GM12878 (cell line): ENCODE measurements at regions not wholly inside any gene's neighbourhood (a gene's known extent, or its start where the extent isn't known, plus 50 kb on each side); places are given as distances from the start of the nearest gene placed in this dataset.

Experiments
- ATAC-seq: fragments of 200-7000 bp; cut with Tn5 transposase; 3 replicates; pipeline ENCODE4 v1.9.1; 2020; ENCODE audit warnings: mild to moderate bottlenecking, moderate library complexity
- BruUV-seq: library from RNA; stranded (reverse); fragments of 400-500 nt; replicated peaks from 2 replicates; lab custom pipeline; 2021; lab: Mats Ljungman, UMichigan
- CTCF ChIA-PET: fragments of 300-600 bp; sonication (Branson Sonifier 250); formaldehyde crosslinking; extraction: SDS; loops from one replicate; lab custom pipeline; 2021; ENCODE audit warnings: inconsistent platforms; lab: Yijun Ruan, JAX
- POLR2A ChIA-PET: fragments of 350-600 bp; formaldehyde crosslinking; extraction: SDS; loops from one replicate; lab custom pipeline; 2021; ENCODE audit warnings: inconsistent platforms; lab: Charles Lee
- RAD21 ChIA-PET: fragments of 300-600 bp; sonication (Branson Sonifier 250); formaldehyde crosslinking; loops from one replicate; lab custom pipeline; 2023; ENCODE audit warnings: antibody characterized with exemption; ENCODE audit not compliant: unreplicated experiment; lab: Charles Lee
- SMC1A ChIA-PET: fragments of 300-600 bp; sonication (Branson Sonifier 250); formaldehyde crosslinking; loops from one replicate; lab custom pipeline; 2023; ENCODE audit not compliant: unreplicated experiment, uncharacterized antibody; lab: Charles Lee
- DNase-seq: peaks from one replicate; pipeline ENCODE4 v3.0.0-alpha.2; 2011; ENCODE audit warnings: low read depth, low spot score
- FAIRE-seq: peaks from 3 replicates; lab custom pipeline; 2011; peaks lifted over from hg19 to GRCh38; lab: Jason Lieb, UNC
- H2AFZ ChIP-seq: 2 replicates; pipeline ENCODE4 v1.6.0; 2011; ENCODE audit warnings: low read depth, low read length, control low read depth; ENCODE audit not compliant: control insufficient read depth
- H3K27ac ChIP-seq: 2 replicates; pipeline ENCODE4 v1.5.1; 2011; ENCODE audit warnings: control low read depth; ENCODE audit not compliant: control insufficient read depth, insufficient read depth
- H3K27me3 ChIP-seq, 2 experiments: replicated peaks in 1 of 2; 2 replicates each; pipeline versions ENCODE4 v1.6.0 to v1.6.1; 2011; ENCODE audit warnings: low read length in 1 of 2; ENCODE audit not compliant: control insufficient read depth in 2 of 2, insufficient read depth in 2 of 2
- H3K36me3 ChIP-seq, 2 experiments: 2 replicates each; pipeline ENCODE4 v1.5.1; 2011; ENCODE audit warnings: low read length in 1 of 2; ENCODE audit not compliant: control insufficient read depth in 2 of 2, insufficient read depth in 2 of 2
- H3K4me1 ChIP-seq: 2 replicates; pipeline ENCODE4 v1.6.1; 2011; ENCODE audit warnings: mild to moderate bottlenecking, low read length, moderate library complexity, mixed read lengths; ENCODE audit not compliant: control insufficient read depth, insufficient read depth
- H3K4me2 ChIP-seq: 2 replicates; pipeline ENCODE4 v1.6.0; 2011; ENCODE audit warnings: control low read depth; ENCODE audit not compliant: control insufficient read depth, insufficient read depth
- H3K4me3 ChIP-seq: fragments of 200-600 bp; sonication (generic); 2 replicates; pipeline ENCODE4 v1.5.1; 2016
- H3K79me2 ChIP-seq: 2 replicates; pipeline ENCODE4 v1.6.0; 2011; ENCODE audit warnings: low read length; ENCODE audit not compliant: control insufficient read depth, insufficient read depth
- H3K9ac ChIP-seq: 2 replicates; pipeline ENCODE4 v1.8.0; 2011; ENCODE audit warnings: low read length, control low read depth, mixed read lengths; ENCODE audit not compliant: control insufficient read depth, insufficient read depth
- H3K9me3 ChIP-seq: replicated peaks from 3 replicates; pipeline ENCODE4 v1.5.1; 2011; ENCODE audit warnings: mild to moderate bottlenecking, low read length; ENCODE audit not compliant: control insufficient read depth, insufficient read depth
- H4K20me1 ChIP-seq: 2 replicates; pipeline ENCODE4 v1.6.0; 2011; ENCODE audit not compliant: control insufficient read depth, insufficient read depth
- ATF3 ChIP-seq: IDR thresholded peaks from 2 replicates; pipeline ENCODE4 v1.6.1; 2011; ENCODE audit warnings: low read depth, mild to moderate bottlenecking, low read length, moderate library complexity, borderline replicate concordance; ENCODE audit errors: extremely low read depth
- CBFB ChIP-seq: IDR thresholded peaks from 2 replicates; pipeline ENCODE4 v1.6.1; 2016; ENCODE audit warnings: antibody characterized with exemption, low read depth
- CHD4 ChIP-seq: fragments of 200-600 bp; sonication (generic); IDR thresholded peaks from 2 replicates; pipeline ENCODE4 v1.6.1; 2016; ENCODE audit warnings: mild to moderate bottlenecking
- CREM ChIP-seq: IDR thresholded peaks from 2 replicates; pipeline ENCODE4 v1.6.1; 2014; ENCODE audit warnings: antibody characterized with exemption, low read depth
- ELK1 ChIP-seq: IDR thresholded peaks from 2 replicates; pipeline ENCODE4 v1.6.1; 2012; ENCODE audit warnings: low read depth, low read length, improper control_type of control experiment
- KDM1A ChIP-seq: fragments of 200-600 bp; sonication (generic); IDR thresholded peaks from 2 replicates; pipeline ENCODE4 v1.6.1; 2016; ENCODE audit warnings: borderline replicate concordance
- NRF1 ChIP-seq: conservative IDR thresholded peaks from 2 replicates; pipeline ENCODE4 v1.6.1; 2011; ENCODE audit warnings: mild to moderate bottlenecking, low read depth, low read length, improper control_type of control experiment
- PAX8 ChIP-seq: fragments of 450-650 bp; IDR thresholded peaks from 2 replicates; pipeline ENCODE4 v1.6.1; 2017; ENCODE audit warnings: mild to moderate bottlenecking, moderate library complexity
- PBX3 ChIP-seq: IDR thresholded peaks from 2 replicates; pipeline ENCODE4 v1.6.1; 2011; ENCODE audit warnings: mild to moderate bottlenecking, low read depth, low read length, moderate library complexity; ENCODE audit not compliant: insufficient replicate concordance
- POLR2A ChIP-seq: IDR thresholded peaks from 2 replicates; pipeline ENCODE4 v1.6.1; 2011; ENCODE audit warnings: low read depth, mild to moderate bottlenecking, low read length
- RAD51 ChIP-seq: fragments of 450-650 bp; IDR thresholded peaks from 2 replicates; pipeline ENCODE4 v1.6.1; 2016; ENCODE audit warnings: moderate library complexity, mild to moderate bottlenecking, inconsistent platforms
- RB1 ChIP-seq: fragments of 450-650 bp; formaldehyde crosslinking; IDR thresholded peaks from 2 replicates; pipeline ENCODE4 v1.6.1; 2017; ENCODE audit warnings: mild to moderate bottlenecking, borderline replicate concordance
- RFX5 ChIP-seq: IDR thresholded peaks from 2 replicates; pipeline ENCODE4 v1.6.1; 2011; ENCODE audit warnings: low read depth, low read length, improper control_type of control experiment
- RUNX3 ChIP-seq: IDR thresholded peaks from 2 replicates; pipeline ENCODE4 v1.6.1; 2012; ENCODE audit warnings: low read length, inconsistent platforms
- SMAD1 ChIP-seq: fragments of 450-650 bp; IDR thresholded peaks from 2 replicates; pipeline ENCODE4 v1.6.1; 2018; ENCODE audit warnings: mild to moderate bottlenecking, low read depth; ENCODE audit not compliant: partially characterized antibody
- TCF12 ChIP-seq: IDR thresholded peaks from 2 replicates; pipeline ENCODE4 v1.6.1; 2011; ENCODE audit warnings: low read depth, mild to moderate bottlenecking, low read length
- USF1 ChIP-seq: IDR thresholded peaks from 2 replicates; pipeline ENCODE4 v1.6.1; 2011; ENCODE audit warnings: borderline replicate concordance, low read depth, mild to moderate bottlenecking, moderate library complexity, mixed read lengths, low read length; ENCODE audit not compliant: insufficient read depth; ENCODE audit errors: extremely low read length
- WGBS: methylation state at CpG from one replicate; pipeline ENCODE4 v1.1.6; 2016; ENCODE audit warnings: low lambda C conversion rate; ENCODE audit not compliant: insufficient replicate concordance, insufficient coverage; ENCODE audit errors: missing lambda C conversion rate; 5-methylcytosine and 5-hydroxymethylcytosine counted together
- in situ Hi-C: fragments of 300-500 bp; cut with MboI; formaldehyde crosslinking; loops from 9 replicates; pipeline ENCODE4 v1.14.3; 2018; ENCODE audit warnings: mixed read lengths
- intact Hi-C: fragments of 100-400 bp; cut with micrococcal nuclease; formaldehyde crosslinking; loops from one replicate; pipeline ENCODE4 v1.14.2; 2022; ENCODE audit not compliant: unreplicated experiment

GRCh38 chr2:847669-848068, 103.0 kb upstream of the SNTG2 start (continued):
- TF ChIP-seq CREM: no peak
- TF ChIP-seq, all 136 proteins: peak for 0

GRCh38 chr2:844715-845114, 105.9 kb upstream of the SNTG2 start:
- Histone ChIP-seq H3K9me3 (no peaks in the 10 kb centered on the region; the same call in 2 of the 3 replicates), H3K9ac (no peak overlapping the region), H3K4me1 (no peaks in the 10 kb centered on the region), H3K79me2 (no peaks in the 10 kb centered on the region), H2AFZ (no peak overlapping the region), H3K36me3 (no peaks in the 10 kb centered on the region), H3K27me3 (no peaks in the 10 kb centered on the region), H3K4me3 (no peak overlapping the region), H3K4me2 (no peak overlapping the region), H4K20me1 (no peaks in the 10 kb centered on the region), H3K27ac (no peak overlapping the region)
- ChIA-PET CTCF (no interaction called here), RAD21 (no interaction called here), SMC1A (no interaction called here), POLR2A (no interaction called here)
- no peak for ATAC-seq
- intact Hi-C loops (no loop called here), in situ Hi-C loops (no loop called here)
- no peak for DNase-seq
- FAIRE-seq: no peak
- TF ChIP-seq NRF1: no peak
- no peak for TF ChIP-seq CHD4
- no peak for TF ChIP-seq KDM1A
- TF ChIP-seq SMAD1: no peak
- no peak for TF ChIP-seq POLR2A
- TF ChIP-seq RFX5: no peak
- TF ChIP-seq USF1: no peak
- no peak for TF ChIP-seq RUNX3
- no peak for TF ChIP-seq ATF3
- TF ChIP-seq RB1: no peak
- TF ChIP-seq CBFB: no peak
- TF ChIP-seq RAD51: no peak
- no peak for TF ChIP-seq ELK1
- TF ChIP-seq TCF12: no peak
- no peak for TF ChIP-seq PAX8
- no peak for TF ChIP-seq PBX3
- no TSS peak for BruUV-seq
- WGBS: 2% methylated on average over 3 of the region's 3 CpGs
